Panc1 (cell line): ENCODE measurements at regions not wholly inside any gene's neighbourhood (a gene's known extent, or its start where the extent isn't known, plus 50 kb on each side); places are given as distances from the start of the nearest gene placed in this dataset.

Experiments used
- CTCF ChIP-seq: fragments of 450-650 bp; IDR thresholded peaks from 2 replicates; pipeline ENCODE4 v1.5.1; 2017; ENCODE audit warnings: mild to moderate bottlenecking
- POLR2AphosphoS5 ChIP-seq: IDR thresholded peaks from 2 replicates; pipeline ENCODE4 v1.6.1; 2012; ENCODE audit warnings: mild to moderate bottlenecking, low read depth, low read length, moderate library complexity
- REST ChIP-seq, 2 experiments: IDR thresholded peaks; 2 replicates each; pipeline ENCODE4 v1.6.1; 2011 to 2012; ENCODE audit warnings: low read depth in 2 of 2, control low read depth in 1 of 2, low read length in 1 of 2, mild to moderate bottlenecking in 1 of 2, moderate library complexity in 1 of 2; ENCODE audit not compliant: insufficient read depth in 1 of 2

DNA sequence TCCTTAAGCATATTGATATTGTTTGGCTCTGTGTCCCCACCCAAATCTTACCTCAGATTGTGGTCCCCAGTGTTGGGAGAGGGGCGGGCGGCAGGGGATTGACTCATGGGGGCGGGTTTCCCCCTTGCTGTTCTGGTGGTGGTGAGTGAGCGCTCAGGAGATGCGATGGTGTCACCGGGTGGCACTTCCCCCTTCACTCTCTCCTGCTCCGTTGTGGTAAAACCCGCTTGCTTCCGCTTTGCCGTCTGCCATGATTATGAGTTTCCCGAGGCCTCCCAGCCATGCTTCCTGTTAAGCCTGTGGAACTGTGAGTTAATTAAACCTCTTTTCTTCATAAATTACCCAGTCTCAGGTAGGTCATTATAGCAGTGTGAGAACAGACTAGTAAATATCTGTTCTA, 229.1 kb downstream of the IRX2 start:
- TF ChIP-seq POLR2AphosphoS5: no peak
- TF ChIP-seq CTCF: no peak
- TF ChIP-seq REST (IDR thresholded peaks at IDR 0.05; ENCODE audit: insufficient read depth in 1 of 2, low read depth in 2 of 2, low read length in 1 of 2): no peak
